GM23338 (cell line): ENCODE measurements at regions not wholly inside any gene's neighbourhood (a gene's known extent, or its start where the extent isn't known, plus 50 kb on each side); places are given as distances from the start of the nearest gene placed in this dataset.

Source experiments
- ATAC-seq: fragments of 200-7000 bp; cut with Tn5 transposase; 3 replicates; pipeline ENCODE4 v1.9.1; 2020
- DNase-seq: peaks from one replicate; pipeline ENCODE4 v3.0.0-alpha.2; 2015; ENCODE audit warnings: low spot score
- H2AFZ ChIP-seq: fragments of 200-600 bp; sonication (generic); 2 replicates; pipeline ENCODE4 v1.8.0; 2016; ENCODE audit warnings: antibody characterized with exemption, mild to moderate bottlenecking, moderate library complexity
- H3F3A ChIP-seq: fragments of 200-600 bp; sonication (generic); replicated peaks from 2 replicates; pipeline ENCODE4 v1.8.0; 2017; ENCODE audit warnings: antibody characterized with exemption, mixed run types, low read depth
- H3K27ac ChIP-seq: fragments of 200-600 bp; sonication (generic); 2 replicates; pipeline ENCODE4 v1.6.1; 2016; ENCODE audit warnings: low read depth
- H3K27me3 ChIP-seq: fragments of 200-600 bp; sonication (generic); 2 replicates; pipeline ENCODE4 v1.8.0; 2016; ENCODE audit warnings: mild to moderate bottlenecking, mixed run types, moderate library complexity; ENCODE audit not compliant: insufficient read depth
- H3K36me3 ChIP-seq: fragments of 200-600 bp; sonication (generic); 2 replicates; pipeline ENCODE4 v1.8.0; 2016; ENCODE audit warnings: mild to moderate bottlenecking; ENCODE audit not compliant: insufficient read depth
- H3K4me1 ChIP-seq: fragments of 200-600 bp; sonication (generic); 2 replicates; pipeline ENCODE4 v1.8.0; 2016; ENCODE audit warnings: mild to moderate bottlenecking, moderate library complexity; ENCODE audit not compliant: insufficient read depth
- H3K4me2 ChIP-seq: fragments of 200-600 bp; sonication (generic); 2 replicates; pipeline ENCODE4 v1.7.1; 2017; ENCODE audit warnings: mixed run types
- H3K4me3 ChIP-seq: fragments of 200-600 bp; sonication (generic); 2 replicates; pipeline ENCODE4 v1.6.1; 2016; ENCODE audit warnings: mixed run types
- H3K79me2 ChIP-seq: fragments of 200-600 bp; sonication (generic); replicated peaks from 2 replicates; pipeline ENCODE4 v1.8.0; 2017; ENCODE audit warnings: mild to moderate bottlenecking; ENCODE audit not compliant: insufficient read depth
- H3K9me2 ChIP-seq: fragments of 200-600 bp; sonication (generic); 2 replicates; pipeline ENCODE4 v1.8.0; 2017; ENCODE audit not compliant: insufficient read depth
- H4K20me1 ChIP-seq: fragments of 200-600 bp; sonication (generic); replicated peaks from 2 replicates; pipeline ENCODE4 v1.8.0; 2017; ENCODE audit warnings: mild to moderate bottlenecking; ENCODE audit not compliant: insufficient read depth
- H3K27ac Mint-ChIP-seq: 2 replicates; pipeline ENCODE4 v1.8.0; 2020; ENCODE audit warnings: inconsistent platforms, mild to moderate bottlenecking, moderate library complexity, mixed read lengths
- H3K27me3 Mint-ChIP-seq: 3 replicates; pipeline ENCODE4 v1.8.0; 2022; ENCODE audit warnings: low read depth, mild to moderate bottlenecking, moderate library complexity, mixed read lengths, inconsistent platforms; ENCODE audit not compliant: insufficient read depth, poor library complexity
- H3K36me3 Mint-ChIP-seq: 3 replicates; pipeline ENCODE4 v1.8.0; 2021; ENCODE audit warnings: low read depth, mild to moderate bottlenecking, inconsistent platforms, moderate library complexity, mixed read lengths
- H3K4me1 Mint-ChIP-seq: 3 replicates; pipeline ENCODE4 v1.8.0; 2020; ENCODE audit warnings: mild to moderate bottlenecking, inconsistent platforms, mixed read lengths
- H3K4me3 Mint-ChIP-seq: 3 replicates; pipeline ENCODE4 v1.8.0; 2021; ENCODE audit warnings: moderate library complexity, mild to moderate bottlenecking, inconsistent platforms, mixed read lengths
- H3K9me3 Mint-ChIP-seq: 3 replicates; pipeline ENCODE4 v1.8.0; 2020; ENCODE audit warnings: moderate library complexity, mild to moderate bottlenecking, inconsistent platforms, mixed read lengths
- CREB1 ChIP-seq: fragments of 250-450 bp; sonication (Bioruptor Pico); IDR thresholded peaks from 2 replicates; pipeline ENCODE4 v1.5.0; 2020; ENCODE audit warnings: low read depth, mild to moderate bottlenecking, moderate library complexity
- CTCF ChIP-seq, 2 experiments: fragments of 200-600 bp in 1 of 2; sonication (generic) in 1 of 2; conservative IDR thresholded peaks; 2 replicates each; pipeline versions ENCODE4 v1.5.1 to v1.6.1; 2016 to 2017; ENCODE audit warnings: antibody characterized with exemption in 2 of 2, low read depth in 2 of 2, mild to moderate bottlenecking in 2 of 2, moderate library complexity in 1 of 2
- ETS1 ChIP-seq: IDR thresholded peaks from 2 replicates; pipeline ENCODE4 v1.6.1; 2016; ENCODE audit warnings: antibody characterized with exemption
- JUNB ChIP-seq: IDR thresholded peaks from one replicate; pipeline ENCODE4 v1.6.1; 2016; ENCODE audit warnings: antibody characterized with exemption; ENCODE audit not compliant: unreplicated experiment
- POLR2AphosphoS5 ChIP-seq: IDR thresholded peaks from 2 replicates; pipeline ENCODE4 v1.6.1; 2016; ENCODE audit warnings: antibody characterized with exemption, low read depth
- REST ChIP-seq: IDR thresholded peaks from one replicate; pipeline ENCODE4 v1.6.1; 2018; ENCODE audit warnings: antibody characterized with exemption; ENCODE audit not compliant: unreplicated experiment
- STAT1 ChIP-seq: IDR thresholded peaks from one replicate; pipeline ENCODE4 v1.6.1; 2016; ENCODE audit warnings: antibody characterized with exemption; ENCODE audit not compliant: unreplicated experiment
- ZNF114 ChIP-seq: fragments of 250-450 bp; sonication (Bioruptor Pico); IDR thresholded peaks from 2 replicates; pipeline ENCODE4 v1.5.0; 2020; ENCODE audit warnings: mild to moderate bottlenecking, moderate library complexity
- TF ChIP-seq, protein P1 (sequence below): fragments of 250-450 bp; sonication (Bioruptor Pico); IDR thresholded peaks from 2 replicates; pipeline ENCODE4 v1.5.0; 2020; ENCODE audit warnings: mild to moderate bottlenecking, moderate library complexity

- no peak for TF ChIP-seq REST
Measured at GRCh38 chr12:86670986-86671385, 414.8 kb upstream of the MGAT4C start (continued).

GRCh38 chr12:86669010-86669409, 412.8 kb upstream of the MGAT4C start:
- no peaks in the 10 kb centered on the region for H3K36me3 Mint-ChIP-seq
- TF ChIP-seq ETS1 (no peak), ZNF114 (no peak), POLR2AphosphoS5 (no peak), CTCF (conservative IDR thresholded peaks at IDR 0.05; ENCODE audit: low read depth in 2 of 2) (no peak), CREB1 (CRISPR knock-in tag) (no peak), STAT1 (no peak), JUNB (no peak), REST (no peak)
- TF ChIP-seq, protein P1, sequence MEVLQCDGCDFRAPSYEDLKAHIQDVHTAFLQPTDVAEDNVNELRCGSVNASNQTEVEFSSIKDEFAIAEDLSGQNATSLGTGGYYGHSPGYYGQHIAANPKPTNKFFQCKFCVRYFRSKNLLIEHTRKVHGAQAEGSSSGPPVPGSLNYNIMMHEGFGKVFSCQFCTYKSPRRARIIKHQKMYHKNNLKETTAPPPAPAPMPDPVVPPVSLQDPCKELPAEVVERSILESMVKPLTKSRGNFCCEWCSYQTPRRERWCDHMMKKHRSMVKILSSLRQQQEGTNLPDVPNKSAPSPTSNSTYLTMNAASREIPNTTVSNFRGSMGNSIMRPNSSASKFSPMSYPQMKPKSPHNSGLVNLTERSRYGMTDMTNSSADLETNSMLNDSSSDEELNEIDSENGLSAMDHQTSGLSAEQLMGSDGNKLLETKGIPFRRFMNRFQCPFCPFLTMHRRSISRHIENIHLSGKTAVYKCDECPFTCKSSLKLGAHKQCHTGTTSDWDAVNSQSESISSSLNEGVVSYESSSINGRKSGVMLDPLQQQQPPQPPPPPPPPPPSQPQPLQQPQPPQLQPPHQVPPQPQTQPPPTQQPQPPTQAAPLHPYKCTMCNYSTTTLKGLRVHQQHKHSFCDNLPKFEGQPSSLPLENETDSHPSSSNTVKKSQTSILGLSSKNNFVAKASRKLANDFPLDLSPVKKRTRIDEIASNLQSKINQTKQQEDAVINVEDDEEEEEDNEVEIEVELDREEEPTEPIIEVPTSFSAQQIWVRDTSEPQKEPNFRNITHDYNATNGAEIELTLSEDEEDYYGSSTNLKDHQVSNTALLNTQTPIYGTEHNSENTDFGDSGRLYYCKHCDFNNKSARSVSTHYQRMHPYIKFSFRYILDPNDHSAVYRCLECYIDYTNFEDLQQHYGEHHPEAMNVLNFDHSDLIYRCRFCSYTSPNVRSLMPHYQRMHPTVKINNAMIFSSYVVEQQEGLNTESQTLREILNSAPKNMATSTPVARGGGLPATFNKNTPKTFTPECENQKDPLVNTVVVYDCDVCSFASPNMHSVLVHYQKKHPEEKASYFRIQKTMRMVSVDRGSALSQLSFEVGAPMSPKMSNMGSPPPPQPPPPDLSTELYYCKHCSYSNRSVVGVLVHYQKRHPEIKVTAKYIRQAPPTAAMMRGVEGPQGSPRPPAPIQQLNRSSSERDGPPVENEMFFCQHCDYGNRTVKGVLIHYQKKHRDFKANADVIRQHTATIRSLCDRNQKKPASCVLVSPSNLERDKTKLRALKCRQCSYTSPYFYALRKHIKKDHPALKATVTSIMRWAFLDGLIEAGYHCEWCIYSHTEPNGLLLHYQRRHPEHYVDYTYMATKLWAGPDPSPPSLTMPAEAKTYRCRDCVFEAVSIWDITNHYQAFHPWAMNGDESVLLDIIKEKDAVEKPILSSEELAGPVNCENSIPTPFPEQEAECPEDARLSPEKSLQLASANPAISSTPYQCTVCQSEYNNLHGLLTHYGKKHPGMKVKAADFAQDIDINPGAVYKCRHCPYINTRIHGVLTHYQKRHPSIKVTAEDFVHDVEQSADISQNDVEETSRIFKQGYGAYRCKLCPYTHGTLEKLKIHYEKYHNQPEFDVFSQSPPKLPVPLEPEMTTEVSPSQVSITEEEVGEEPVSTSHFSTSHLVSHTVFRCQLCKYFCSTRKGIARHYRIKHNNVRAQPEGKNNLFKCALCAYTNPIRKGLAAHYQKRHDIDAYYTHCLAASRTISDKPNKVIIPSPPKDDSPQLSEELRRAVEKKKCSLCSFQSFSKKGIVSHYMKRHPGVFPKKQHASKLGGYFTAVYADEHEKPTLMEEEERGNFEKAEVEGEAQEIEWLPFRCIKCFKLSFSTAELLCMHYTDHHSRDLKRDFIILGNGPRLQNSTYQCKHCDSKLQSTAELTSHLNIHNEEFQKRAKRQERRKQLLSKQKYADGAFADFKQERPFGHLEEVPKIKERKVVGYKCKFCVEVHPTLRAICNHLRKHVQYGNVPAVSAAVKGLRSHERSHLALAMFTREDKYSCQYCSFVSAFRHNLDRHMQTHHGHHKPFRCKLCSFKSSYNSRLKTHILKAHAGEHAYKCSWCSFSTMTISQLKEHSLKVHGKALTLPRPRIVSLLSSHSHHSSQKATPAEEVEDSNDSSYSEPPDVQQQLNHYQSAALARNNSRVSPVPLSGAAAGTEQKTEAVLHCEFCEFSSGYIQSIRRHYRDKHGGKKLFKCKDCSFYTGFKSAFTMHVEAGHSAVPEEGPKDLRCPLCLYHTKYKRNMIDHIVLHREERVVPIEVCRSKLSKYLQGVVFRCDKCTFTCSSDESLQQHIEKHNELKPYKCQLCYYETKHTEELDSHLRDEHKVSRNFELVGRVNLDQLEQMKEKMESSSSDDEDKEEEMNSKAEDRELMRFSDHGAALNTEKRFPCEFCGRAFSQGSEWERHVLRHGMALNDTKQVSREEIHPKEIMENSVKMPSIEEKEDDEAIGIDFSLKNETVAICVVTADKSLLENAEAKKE (CRISPR knock-in tag) = no peak

More at GRCh38 chr12:86669010-86669409, 412.8 kb upstream of the MGAT4C start:
- Histone ChIP-seq H3K79me2 (no peaks in the 10 kb centered on the region), H3K9me2 (no peaks in the 10 kb centered on the region), H3K27me3 (no peaks in the 10 kb centered on the region), H3K4me1 (no peaks in the 10 kb centered on the region), H3K4me3 (no peak overlapping the region), H3K4me2 (no peak overlapping the region), H2AFZ (no peak overlapping the region), H3F3A (no peaks in the 10 kb centered on the region), H3K27ac (no peak overlapping the region), H3K36me3 (no peaks in the 10 kb centered on the region), H4K20me1 (no peaks in the 10 kb centered on the region)
- Mint-ChIP-seq H3K27ac (no peak overlapping the region; the same call in 1 of the 2 replicates), H3K9me3 (no peaks in the 10 kb centered on the region), H3K4me3 (no peak overlapping the region), H3K27me3 (peaks cover 1% of the 10 kb centered on the region), H3K4me1 (peaks cover 8% of the 10 kb centered on the region)
- ATAC-seq (no peak), DNase-seq (no peak)
